ENCODE measurements at regions not wholly inside any gene's neighbourhood (a gene's known extent, or its start where the extent isn't known, plus 50 kb on each side); places are given as distances from the start of the nearest gene placed in this dataset.

GRCh38 chrX:139246295-139246694 lies 284.2 kb upstream of the F9 start:
- H3K27me3 ChIP-seq (replicated peaks in 1 of 4; ENCODE audit: control insufficient read depth in 3 of 4, extremely low read depth in 1 of 4, insufficient read depth in 3 of 4, low read length in 3 of 4) = no peaks in the 10 kb centered on the region
- no peak overlapping the region for H4K91ac ChIP-seq (replicated peaks; ENCODE audit: insufficient read length, low read length)
- H2BK5ac ChIP-seq (ENCODE audit: low read depth, low read length) = no peak overlapping the region
- WGBS, 2 experiments (ENCODE audit: extremely low coverage in 1 of 2, insufficient coverage in 1 of 2, insufficient read length in 1 of 2, insufficient replicate concordance in 2 of 2, low coverage in 1 of 2, low lambda C conversion rate in 2 of 2, missing lambda C conversion rate in 1 of 2) = 92% methylated on average over 3 of the region's 3 CpGs; no CpG with 5 or more reads in 1 of the 2 experiments
- H4K20me1 ChIP-seq (replicated peaks in 1 of 2; ENCODE audit: control insufficient read depth in 1 of 2, insufficient read depth in 2 of 2, low read length in 2 of 2) = no peaks in the 10 kb centered on the region
- H2BK20ac ChIP-seq (ENCODE audit: low read length) = no peak overlapping the region
- no peaks in the 10 kb centered on the region for H3K9me3 ChIP-seq (ENCODE audit: insufficient read depth in 2 of 2, low read depth in 1 of 2, low read length in 1 of 2)
- no peak overlapping the region for H2AFZ ChIP-seq (ENCODE audit: low read length)
- H3K4me3 ChIP-seq (ENCODE audit: extremely low read depth in 1 of 4, insufficient read depth in 2 of 4, low read depth in 3 of 4, low read length in 4 of 4) = no peak overlapping the region
- ChIA-PET CTCF (ENCODE audit: partially characterized antibody) (no interaction called here), POLR2A (ENCODE audit: partially characterized antibody) (no interaction called here)
- H2BK12ac ChIP-seq (ENCODE audit: low read depth, low read length) = no peak overlapping the region
- H2BK120ac ChIP-seq (replicated peaks; ENCODE audit: low read depth, low read length) = no peak overlapping the region
- no peak overlapping the region for H3K27ac ChIP-seq (ENCODE audit: low read depth, low read length)
- H3K9ac ChIP-seq (replicated peaks in 1 of 4; ENCODE audit: extremely low read depth in 1 of 4, low read depth in 3 of 4, low read length in 3 of 4) = no peak overlapping the region
- H3K79me2 ChIP-seq (ENCODE audit: control insufficient read depth in 1 of 2, insufficient read depth in 2 of 2, low read length in 2 of 2) = no peaks in the 10 kb centered on the region
- no peak overlapping the region for H3K18ac ChIP-seq (ENCODE audit: extremely low read depth, low read length)
- DNase-seq (ENCODE audit: low read depth in 1 of 2, low spot score in 2 of 2) = no peak
- H3K4me1 ChIP-seq (replicated peaks in 1 of 4; ENCODE audit: control insufficient read depth in 3 of 4, insufficient read depth in 4 of 4, low read length in 3 of 4) = no peaks in the 10 kb centered on the region
- no peak overlapping the region for H3K23ac ChIP-seq (ENCODE audit: insufficient read length)
- no peak overlapping the region for H3K14ac ChIP-seq (ENCODE audit: insufficient read length)
- no peaks in the 10 kb centered on the region for H3K36me3 ChIP-seq (ENCODE audit: control insufficient read depth in 2 of 4, insufficient read depth in 4 of 4, low read length in 3 of 4)
- H3K23me2 ChIP-seq (ENCODE audit: low read depth, low read length) = no peaks in the 10 kb centered on the region
- no peak overlapping the region for H4K8ac ChIP-seq (ENCODE audit: extremely low read depth, insufficient read depth, low read length)
- no peak overlapping the region for H4K5ac ChIP-seq (ENCODE audit: insufficient read length, low read depth, low read length)
- no peak overlapping the region for H2BK15ac ChIP-seq (ENCODE audit: low read length)
- H2AK5ac ChIP-seq (ENCODE audit: low read depth, low read length) = no peak overlapping the region
- H3K4me2 ChIP-seq (ENCODE audit: insufficient read depth in 1 of 2, low read depth in 2 of 2, low read length in 2 of 2) = no peak overlapping the region
- no peak for FAIRE-seq
- no peak overlapping the region for H3K56ac ChIP-seq (replicated peaks; ENCODE audit: insufficient read length, low read depth, low read length)
- H3K4ac ChIP-seq (replicated peaks; ENCODE audit: insufficient read length, low read depth, low read length) = no peak overlapping the region
- H3K79me1 ChIP-seq (ENCODE audit: low read depth, low read length) = no peaks in the 10 kb centered on the region
- TF ChIP-seq SAP30 (IDR thresholded peaks at IDR 0.05; ENCODE audit: insufficient read depth, insufficient replicate concordance, low read length) (no peak), KDM4A (IDR thresholded peaks at IDR 0.05; ENCODE audit: low read depth, low read length, severe bottlenecking) (no peak), ZNF274 (IDR thresholded peaks at IDR 0.05; ENCODE audit: borderline replicate concordance, extremely low read depth, low read length) (no peak), BRCA1 (IDR thresholded peaks at IDR 0.05; ENCODE audit: low read depth, low read length) (no peak), RXRA (IDR thresholded peaks at IDR 0.05; ENCODE audit: insufficient read depth, low read depth, low read length) (no peak), SIN3A (conservative IDR thresholded peaks at IDR 0.05 in 1 of 2, IDR thresholded peaks at IDR 0.05 in 1 of 2; ENCODE audit: low read depth in 1 of 2, low read length in 2 of 2) (no peak), CHD2 (IDR thresholded peaks at IDR 0.05; ENCODE audit: low read length) (no peak), GTF2F1 (IDR thresholded peaks at IDR 0.05; ENCODE audit: borderline replicate concordance, low read depth, low read length) (no peak), SUZ12 (IDR thresholded peaks at IDR 0.05; ENCODE audit: low read length) (no peak), TBP (IDR thresholded peaks at IDR 0.05; ENCODE audit: low read depth, low read length) (no peak), SP4 (IDR thresholded peaks at IDR 0.05; ENCODE audit: low read length) (no peak), EGR1 (IDR thresholded peaks at IDR 0.05; ENCODE audit: borderline replicate concordance, low read depth, low read length) (no peak), PHF8 (conservative IDR thresholded peaks at IDR 0.05; ENCODE audit: low read depth, low read length) (no peak)
- TF ChIP-seq, protein P1, sequence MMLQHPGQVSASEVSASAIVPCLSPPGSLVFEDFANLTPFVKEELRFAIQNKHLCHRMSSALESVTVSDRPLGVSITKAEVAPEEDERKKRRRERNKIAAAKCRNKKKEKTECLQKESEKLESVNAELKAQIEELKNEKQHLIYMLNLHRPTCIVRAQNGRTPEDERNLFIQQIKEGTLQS (IDR thresholded peaks at IDR 0.05; ENCODE audit: insufficient read depth, low read depth, low read length) = no peak
